Vagina (tissue), 2 donors: ENCODE measurements at regions not wholly inside any gene's neighbourhood (a gene's known extent, or its start where the extent isn't known, plus 50 kb on each side); places are given as distances from the start of the nearest gene placed in this dataset.

Source experiments
- POLR2A ChIP-seq, 2 donors: fragments of 450-650 bp; IDR thresholded peaks; one replicate each; pipeline ENCODE4 v1.6.1; 2017; ENCODE audit warnings: antibody characterized with exemption in 2 of 2, mild to moderate bottlenecking in 2 of 2, moderate library complexity in 2 of 2
- POLR2AphosphoS5 ChIP-seq, 2 donors: sonication (generic); formaldehyde crosslinking; IDR thresholded peaks; one replicate each; pipeline ENCODE4 v1.9.0; 2017; ENCODE audit warnings: antibody characterized with exemption in 2 of 2, mild to moderate bottlenecking in 2 of 2, low read depth in 1 of 2; ENCODE audit not compliant: insufficient read depth in 1 of 2
- TF ChIP-seq, protein P1 (sequence below), 3 experiments: fragments of 450-650 bp in 2 of 3; fragments of 200-600 bp in 1 of 3; sonication (generic) in 1 of 3; IDR thresholded peaks; one replicate each; pipeline ENCODE4 v1.5.1; 2017 to 2019; ENCODE audit warnings: antibody characterized with exemption in 3 of 3, mild to moderate bottlenecking in 2 of 3, moderate library complexity in 2 of 3

GRCh38 chr14:38039496-38039895 lies 168.2 kb upstream of the SSTR1 start:
- TF ChIP-seq, protein P1, sequence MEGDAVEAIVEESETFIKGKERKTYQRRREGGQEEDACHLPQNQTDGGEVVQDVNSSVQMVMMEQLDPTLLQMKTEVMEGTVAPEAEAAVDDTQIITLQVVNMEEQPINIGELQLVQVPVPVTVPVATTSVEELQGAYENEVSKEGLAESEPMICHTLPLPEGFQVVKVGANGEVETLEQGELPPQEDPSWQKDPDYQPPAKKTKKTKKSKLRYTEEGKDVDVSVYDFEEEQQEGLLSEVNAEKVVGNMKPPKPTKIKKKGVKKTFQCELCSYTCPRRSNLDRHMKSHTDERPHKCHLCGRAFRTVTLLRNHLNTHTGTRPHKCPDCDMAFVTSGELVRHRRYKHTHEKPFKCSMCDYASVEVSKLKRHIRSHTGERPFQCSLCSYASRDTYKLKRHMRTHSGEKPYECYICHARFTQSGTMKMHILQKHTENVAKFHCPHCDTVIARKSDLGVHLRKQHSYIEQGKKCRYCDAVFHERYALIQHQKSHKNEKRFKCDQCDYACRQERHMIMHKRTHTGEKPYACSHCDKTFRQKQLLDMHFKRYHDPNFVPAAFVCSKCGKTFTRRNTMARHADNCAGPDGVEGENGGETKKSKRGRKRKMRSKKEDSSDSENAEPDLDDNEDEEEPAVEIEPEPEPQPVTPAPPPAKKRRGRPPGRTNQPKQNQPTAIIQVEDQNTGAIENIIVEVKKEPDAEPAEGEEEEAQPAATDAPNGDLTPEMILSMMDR (IDR thresholded peaks at IDR 0.05): no peak
- no peak for TF ChIP-seq POLR2A (IDR thresholded peaks at IDR 0.05)
- no peak for TF ChIP-seq POLR2AphosphoS5 (IDR thresholded peaks at IDR 0.05; ENCODE audit: insufficient read depth in 1 of 2, low read depth in 1 of 2)
